ENCODE measurements at regions not wholly inside any gene's neighbourhood (a gene's known extent, or its start where the extent isn't known, plus 50 kb on each side); places are given as distances from the start of the nearest gene placed in this dataset.

DNA sequence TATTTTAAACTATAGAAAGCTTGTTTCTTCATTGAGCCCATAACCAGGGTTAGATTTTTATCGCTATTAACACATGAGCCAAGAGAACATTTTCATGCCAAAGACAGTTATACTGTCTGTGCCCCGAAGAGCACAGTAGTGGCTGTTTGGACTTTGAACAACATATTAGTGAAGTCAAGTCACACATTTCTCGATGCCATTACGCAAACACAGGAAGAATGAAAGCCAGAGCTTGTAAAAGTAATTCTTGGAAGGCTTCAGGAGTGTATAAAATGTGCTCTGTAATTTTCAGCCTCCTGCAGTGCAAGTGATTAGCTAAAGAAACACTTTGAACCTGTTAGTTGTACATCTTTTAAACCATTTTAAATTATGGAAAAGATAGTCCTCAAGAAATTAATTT, 590.7 kb upstream of the PITX2 start:
- intact Hi-C loops (cut with micrococcal nuclease): no loop called here

DNA sequence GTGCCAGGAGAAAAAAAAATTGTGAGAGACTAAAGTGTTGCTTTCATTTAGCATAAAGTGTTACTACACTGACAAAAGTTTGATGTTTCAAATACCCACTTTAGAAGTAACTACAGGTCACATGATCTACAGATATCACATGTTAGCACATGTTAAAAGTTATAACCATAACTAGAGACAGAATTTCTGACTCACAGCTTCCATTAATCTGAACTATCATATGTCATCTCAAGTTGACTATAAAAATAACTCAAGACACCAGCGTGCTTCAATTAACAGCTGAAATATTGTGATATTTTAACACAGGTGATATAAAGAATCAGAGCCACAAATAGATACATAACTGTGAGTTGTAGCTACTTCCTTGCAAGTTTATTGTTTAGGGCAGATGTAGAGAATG, 591.5 kb upstream of the PITX2 start:
- Histone ChIP-seq H4K20me1 (replicated peaks; ENCODE audit: control insufficient read depth, extremely low read depth, insufficient read depth, low read length) (no peaks in the 10 kb centered on the region), H3K27me3 (ENCODE audit: control insufficient read depth in 2 of 2, insufficient read depth in 2 of 2, low read length in 2 of 2) (no peaks in the 10 kb centered on the region), H3K4me1 (ENCODE audit: control insufficient read depth, extremely low read depth, insufficient read depth, low read length) (no peaks in the 10 kb centered on the region), H3K4me3 (replicated peaks in 1 of 3; ENCODE audit: insufficient read depth in 1 of 3, low read depth in 1 of 3, low read length in 3 of 3) (no peak overlapping the region), H3K9ac (replicated peaks; ENCODE audit: extremely low read depth, insufficient read depth, low read length) (no peak overlapping the region), H3K79me2 (ENCODE audit: control insufficient read depth, insufficient read depth, low read length) (no peaks in the 10 kb centered on the region), H3K36me3 (ENCODE audit: control insufficient read depth in 2 of 2, extremely low read depth in 1 of 2, insufficient read depth in 2 of 2, low read length in 2 of 2) (no peaks in the 10 kb centered on the region), H3K27ac (ENCODE audit: insufficient read depth, low read depth, low read length) (no peak overlapping the region), H3K4me2 (ENCODE audit: insufficient read depth, low read length) (no peak overlapping the region), H2AFZ (ENCODE audit: low read depth, low read length) (no peak overlapping the region), H3K9me1 (replicated peaks; ENCODE audit: control insufficient read depth, extremely low read depth, insufficient read depth, low read length) (no peaks in the 10 kb centered on the region), H3K9me3 (replicated peaks; ENCODE audit: control insufficient read depth, insufficient read depth, low read length) (no peaks in the 10 kb centered on the region)
- ChIA-PET CTCF (interaction anchor here (1.1 kb wide), 1 partner anchor 27 kb away, joined by 3 read pairs; no protein-coding TSS in a partner anchor), POLR2A (no interaction called here)
- DNase-seq (ENCODE audit: low read depth, low spot score): no peak
- dilution Hi-C loops (cut with MboI; ENCODE audit: extremely low pct_ligation_motif_present, low sequenced_read_pairs): no loop called here
- BruUV-seq (replicated peaks): no TSS peak
- intact Hi-C loops (cut with micrococcal nuclease): no loop called here
- TF ChIP-seq GATA2 (IDR thresholded peaks at IDR 0.05; ENCODE audit: insufficient read depth, insufficient read length, low read depth, low read length): no peak
- TF ChIP-seq CTCF (IDR thresholded peaks at IDR 0.05; ENCODE audit: extremely low read depth in 1 of 2, insufficient read depth in 1 of 2, low read depth in 1 of 2, low read length in 2 of 2): no peak
- no peak for TF ChIP-seq POLR2A (IDR thresholded peaks at IDR 0.05; ENCODE audit: low read depth, low read length)
- TF ChIP-seq MAX (IDR thresholded peaks at IDR 0.05; ENCODE audit: insufficient read depth, insufficient read length): no peak
- TF ChIP-seq EZH2 (IDR thresholded peaks at IDR 0.05; ENCODE audit: borderline replicate concordance, low read depth, low read length, severe bottlenecking): no peak
- no peak for TF ChIP-seq FOS (IDR thresholded peaks at IDR 0.05; ENCODE audit: borderline replicate concordance, insufficient read depth, low read length)
- TF ChIP-seq POLR2AphosphoS5 (IDR thresholded peaks at IDR 0.05; ENCODE audit: insufficient read depth, low read depth, low read length): no peak
- no peak for TF ChIP-seq JUN (IDR thresholded peaks at IDR 0.05; ENCODE audit: borderline replicate concordance, insufficient read depth, insufficient read length, low read depth)
- TF ChIP-seq MYC (IDR thresholded peaks at IDR 0.05; ENCODE audit: low read depth, low read length): no peak
- no peak for FAIRE-seq

More for the DNA sequence above, 590.7 kb upstream of the PITX2 start:
- Histone ChIP-seq H3K27ac (ENCODE audit: insufficient read depth, low read depth, low read length) (no peak overlapping the region), H2AFZ (ENCODE audit: low read depth, low read length) (no peak overlapping the region), H3K4me3 (replicated peaks in 1 of 3; ENCODE audit: insufficient read depth in 1 of 3, low read depth in 1 of 3, low read length in 3 of 3) (no peak overlapping the region), H4K20me1 (replicated peaks; ENCODE audit: control insufficient read depth, extremely low read depth, insufficient read depth, low read length) (no peaks in the 10 kb centered on the region), H3K4me1 (ENCODE audit: control insufficient read depth, extremely low read depth, insufficient read depth, low read length) (no peaks in the 10 kb centered on the region), H3K9ac (replicated peaks; ENCODE audit: extremely low read depth, insufficient read depth, low read length) (no peak overlapping the region), H3K9me3 (replicated peaks; ENCODE audit: control insufficient read depth, insufficient read depth, low read length) (no peaks in the 10 kb centered on the region), H3K79me2 (ENCODE audit: control insufficient read depth, insufficient read depth, low read length) (no peaks in the 10 kb centered on the region), H3K27me3 (ENCODE audit: control insufficient read depth in 2 of 2, insufficient read depth in 2 of 2, low read length in 2 of 2) (no peaks in the 10 kb centered on the region), H3K4me2 (ENCODE audit: insufficient read depth, low read length) (no peak overlapping the region), H3K36me3 (ENCODE audit: control insufficient read depth in 2 of 2, extremely low read depth in 1 of 2, insufficient read depth in 2 of 2, low read length in 2 of 2) (no peaks in the 10 kb centered on the region), H3K9me1 (replicated peaks; ENCODE audit: control insufficient read depth, extremely low read depth, insufficient read depth, low read length) (no peaks in the 10 kb centered on the region)
- POLR2A ChIA-PET: no interaction called here
- DNase-seq (ENCODE audit: low read depth, low spot score) (no peak), FAIRE-seq (no peak)
- BruUV-seq (replicated peaks): no TSS peak
- TF ChIP-seq POLR2A (IDR thresholded peaks at IDR 0.05; ENCODE audit: low read depth, low read length) (no peak), MAX (IDR thresholded peaks at IDR 0.05; ENCODE audit: insufficient read depth, insufficient read length) (no peak), JUN (IDR thresholded peaks at IDR 0.05; ENCODE audit: borderline replicate concordance, insufficient read depth, insufficient read length, low read depth) (no peak)
- dilution Hi-C loops (cut with MboI; ENCODE audit: extremely low pct_ligation_motif_present, low sequenced_read_pairs): no loop called here
- CTCF ChIA-PET: interaction anchor here (1.1 to 1.2 kb wide), 2 partner anchors 26 to 82 kb away, joined by 3 read pairs; no protein-coding TSS in a partner anchor

Measured in endothelial cell of umbilical vein (primary cell).